Neural crest cell (in vitro differentiated cells): ENCODE measurements at regions not wholly inside any gene's neighbourhood (a gene's known extent, or its start where the extent isn't known, plus 50 kb on each side); places are given as distances from the start of the nearest gene placed in this dataset.
"Not testable (repeated sequence)": the region's sequence is repeated elsewhere in the genome, so short reads cannot be mapped to it uniquely, and the experiment has no call there.

ENCODE experiments used
- DNase-seq: peaks from one replicate; pipeline ENCODE4 v3.0.0; 2021; ENCODE audit warnings: low read depth, mixed read lengths, low spot score
- H3K27ac Mint-ChIP-seq: one replicate; pipeline ENCODE4 v1.8.0; 2021; ENCODE audit warnings: mild to moderate bottlenecking, mixed read lengths; ENCODE audit not compliant: unreplicated experiment
- H3K27me3 Mint-ChIP-seq: 2 replicates; pipeline ENCODE4 v1.8.0; 2021; ENCODE audit warnings: low read depth, mild to moderate bottlenecking, mixed read lengths
- H3K36me3 Mint-ChIP-seq: 2 replicates; pipeline ENCODE4 v1.8.0; 2021; ENCODE audit warnings: low read depth, mild to moderate bottlenecking, mixed read lengths
- H3K4me1 Mint-ChIP-seq: 2 replicates; pipeline ENCODE4 v1.8.0; 2021; ENCODE audit warnings: mixed read lengths
- H3K4me3 Mint-ChIP-seq: one replicate; pipeline ENCODE4 v1.8.0; 2021; ENCODE audit warnings: mild to moderate bottlenecking, mixed read lengths
- H3K9me3 Mint-ChIP-seq: 2 replicates; pipeline ENCODE4 v1.8.0; 2021; ENCODE audit warnings: mixed read lengths
- CTCF ChIP-seq: fragments of 200-600 bp; sonication (generic); conservative IDR thresholded peaks from 2 replicates; pipeline ENCODE4 v1.5.0; 2021; ENCODE audit warnings: antibody characterized with exemption, mild to moderate bottlenecking

DNA sequence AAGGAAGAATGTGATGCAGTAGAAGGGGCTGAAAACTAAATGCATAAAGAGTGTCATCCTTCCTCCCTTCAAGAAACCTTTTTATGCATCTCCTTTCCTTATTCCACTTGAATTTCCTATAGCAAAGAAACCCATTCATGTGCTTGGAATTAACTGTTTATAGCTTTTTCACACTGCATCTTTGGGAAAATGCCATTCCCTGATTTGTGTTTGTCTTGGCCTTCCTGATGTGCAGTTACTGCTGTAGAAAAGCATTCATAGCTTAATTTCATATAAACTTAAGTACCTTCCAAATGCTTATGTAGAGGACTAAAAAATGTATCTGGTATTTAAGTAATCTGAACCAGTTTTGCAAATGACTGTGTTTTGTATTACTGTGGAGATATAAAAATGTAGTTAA lies 61.8 kb downstream of the SDR9C7 start:
- Mint-ChIP-seq H3K9me3 (peaks cover 10% of the 10 kb centered on the region), H3K36me3 (peaks cover 5% of the 10 kb centered on the region), H3K4me1 (no peaks in the 10 kb centered on the region), H3K4me3 (no peak overlapping the region), H3K27ac (no peak overlapping the region), H3K27me3 (peaks cover 12% of the 10 kb centered on the region)
- no peak for TF ChIP-seq CTCF
- no peak for DNase-seq

- no peak for DNase-seq
- H3K4me1 Mint-ChIP-seq: no peaks in the 10 kb centered on the region
- peaks cover 25% of the 10 kb centered on the region for H3K9me3 Mint-ChIP-seq
- no peak for TF ChIP-seq CTCF
- no peak overlapping the region for H3K27ac Mint-ChIP-seq
- H3K4me3 Mint-ChIP-seq: no peak overlapping the region
- peaks cover 10% of the 10 kb centered on the region for H3K27me3 Mint-ChIP-seq
- H3K36me3 Mint-ChIP-seq: peaks cover 14% of the 10 kb centered on the region
Observed at GRCh38 chr12:56867216-56867615, 67.0 kb downstream of the SDR9C7 start.

GRCh38 chr12:56866493-56866892 lies 67.7 kb downstream of the SDR9C7 start:
- no peak overlapping the region for H3K4me3 Mint-ChIP-seq
- no peak for TF ChIP-seq CTCF
- H3K9me3 Mint-ChIP-seq: peaks cover 27% of the 10 kb centered on the region
- no peak overlapping the region for H3K27ac Mint-ChIP-seq
- peaks cover 6% of the 10 kb centered on the region for H3K27me3 Mint-ChIP-seq
- no peaks in the 10 kb centered on the region for H3K4me1 Mint-ChIP-seq
- peaks cover 14% of the 10 kb centered on the region for H3K36me3 Mint-ChIP-seq
- DNase-seq: no peak

DNA sequence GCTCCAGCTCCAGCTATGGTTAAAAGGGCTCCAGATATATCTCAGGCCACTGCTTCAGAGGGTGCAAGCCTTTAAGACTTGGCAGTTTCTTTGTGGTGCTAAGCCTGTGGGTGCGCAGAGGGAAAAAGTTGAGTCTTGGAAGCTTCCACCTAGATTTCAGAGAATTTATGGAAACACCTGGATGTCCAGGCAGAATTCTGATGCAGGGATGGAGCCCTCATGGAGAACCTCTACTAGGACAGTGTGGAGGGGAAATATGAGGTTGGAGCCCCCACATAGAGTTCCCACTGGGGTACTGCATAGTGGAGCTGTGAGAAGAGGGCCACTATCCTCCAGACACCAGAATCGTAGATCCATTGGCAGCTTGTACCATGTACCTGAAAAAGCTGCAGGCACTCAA lies 69.9 kb downstream of the SDR9C7 start:
- Mint-ChIP-seq H3K27ac (no peak overlapping the region), H3K4me1 (no peaks in the 10 kb centered on the region), H3K27me3 (peaks cover 9% of the 10 kb centered on the region), H3K36me3 (peaks cover 14% of the 10 kb centered on the region), H3K4me3 (no peak overlapping the region), H3K9me3 (peaks cover 27% of the 10 kb centered on the region)
- no peak for DNase-seq
- TF ChIP-seq CTCF: no peak

DNA sequence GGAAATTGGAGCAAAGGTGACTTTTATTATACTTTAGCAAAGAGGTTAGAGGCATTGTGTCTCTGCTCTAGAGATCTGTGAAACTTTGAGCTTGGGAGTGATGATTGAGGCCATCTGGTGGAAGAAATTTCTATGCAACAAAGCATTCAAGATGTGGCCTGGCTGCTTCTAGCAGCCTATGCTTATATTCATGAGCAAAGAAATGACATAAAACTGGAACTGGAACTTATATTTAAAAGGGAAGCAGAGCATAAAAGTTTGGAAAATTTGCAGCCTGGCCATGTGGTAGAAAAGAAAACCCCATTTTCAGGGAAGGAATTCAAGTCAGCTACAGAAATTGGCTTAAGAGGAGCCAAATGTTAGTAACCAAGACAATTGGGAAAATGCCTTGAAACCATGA lies 70.4 kb downstream of the SDR9C7 start:
- no peak for DNase-seq
- no peak for TF ChIP-seq CTCF
- peaks cover 11% of the 10 kb centered on the region for H3K27me3 Mint-ChIP-seq
- no peaks in the 10 kb centered on the region for H3K4me1 Mint-ChIP-seq
- no peak overlapping the region for H3K27ac Mint-ChIP-seq
- no peak overlapping the region for H3K4me3 Mint-ChIP-seq
- peaks cover 27% of the 10 kb centered on the region for H3K9me3 Mint-ChIP-seq
- peaks cover 14% of the 10 kb centered on the region for H3K36me3 Mint-ChIP-seq

- Mint-ChIP-seq H3K4me3 (no peak overlapping the region), H3K9me3 (peaks cover 21% of the 10 kb centered on the region)
- no peak for TF ChIP-seq CTCF
Observed at GRCh38 chr12:56862264-56862663, 71.9 kb downstream of the SDR9C7 start.

DNA sequence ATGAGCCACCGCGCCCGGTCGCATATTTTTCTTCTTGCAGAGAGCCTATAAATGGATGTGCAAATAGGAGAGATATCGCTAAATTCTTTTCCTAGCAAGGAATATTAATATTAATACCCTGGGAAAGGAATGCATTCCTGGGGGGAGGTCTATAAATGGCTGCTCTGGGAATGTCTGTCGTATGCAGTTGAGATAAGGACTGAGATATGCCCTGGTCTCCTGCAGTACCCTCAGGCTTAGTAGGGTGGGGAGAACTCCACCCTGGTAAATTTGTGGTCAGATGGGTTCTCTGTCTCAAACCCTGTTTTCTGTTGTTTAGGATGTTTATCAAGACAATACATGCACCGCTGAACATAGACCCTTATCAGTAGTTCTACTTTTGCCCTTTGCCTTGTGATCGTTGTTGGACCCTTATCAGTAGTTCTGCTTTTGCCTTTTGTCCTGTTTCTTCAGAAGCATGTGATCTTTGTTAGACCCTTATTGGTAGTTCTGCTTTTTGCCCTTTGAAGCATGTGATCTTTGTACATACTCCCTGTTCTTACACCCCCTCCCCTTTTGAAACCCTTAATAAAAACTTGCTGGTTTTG lies 80.7 kb downstream of the SDR9C7 start:
- not testable (repeated sequence) for H3K36me3 Mint-ChIP-seq, H3K27ac Mint-ChIP-seq, H3K4me1 Mint-ChIP-seq, DNase-seq, H3K4me3 Mint-ChIP-seq
- H3K27me3 Mint-ChIP-seq: peaks cover 22% of the 10 kb centered on the region
- H3K9me3 Mint-ChIP-seq: peaks cover 15% of the 10 kb centered on the region

More at GRCh38 chr12:56862264-56862663, 71.9 kb downstream of the SDR9C7 start:
- Mint-ChIP-seq H3K4me1 (no peaks in the 10 kb centered on the region), H3K27ac (no peak overlapping the region), H3K27me3 (peaks cover 15% of the 10 kb centered on the region), H3K36me3 (peaks cover 10% of the 10 kb centered on the region)
- DNase-seq: no peak
